Retina (tissue), 1 donor: ENCODE measurements at regions not wholly inside any gene's neighbourhood (a gene's known extent, or its start where the extent isn't known, plus 50 kb on each side); places are given as distances from the start of the nearest gene placed in this dataset.
"Not testable (repeated sequence)": the region's sequence is repeated elsewhere in the genome, so short reads cannot be mapped to it uniquely, and the experiment has no call there.

Experiments used
- DNase-seq: peaks from one replicate; pipeline ENCODE4 v3.0.0-alpha.2; 2016

DNA sequence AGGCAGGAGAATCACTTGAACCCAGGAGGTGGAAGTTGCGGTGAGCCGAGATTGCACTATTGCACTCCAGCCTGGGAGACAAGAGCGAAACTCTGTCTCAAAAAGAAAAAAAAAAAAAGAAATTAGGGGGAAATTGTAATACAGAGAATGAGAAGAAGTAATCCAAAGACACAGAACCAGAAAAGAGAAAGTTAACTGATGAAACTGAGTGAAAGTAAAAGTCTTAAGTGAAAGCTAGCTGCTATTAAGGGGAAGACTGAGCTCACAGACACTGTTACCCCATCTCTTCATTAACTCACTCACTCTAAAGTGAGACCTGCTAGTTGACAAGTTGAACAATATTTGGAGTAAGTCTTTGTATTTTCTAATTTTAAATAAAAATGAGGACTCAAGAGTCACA, 763.0 kb upstream of the PCDH10 start:
- no peak for DNase-seq

DNA sequence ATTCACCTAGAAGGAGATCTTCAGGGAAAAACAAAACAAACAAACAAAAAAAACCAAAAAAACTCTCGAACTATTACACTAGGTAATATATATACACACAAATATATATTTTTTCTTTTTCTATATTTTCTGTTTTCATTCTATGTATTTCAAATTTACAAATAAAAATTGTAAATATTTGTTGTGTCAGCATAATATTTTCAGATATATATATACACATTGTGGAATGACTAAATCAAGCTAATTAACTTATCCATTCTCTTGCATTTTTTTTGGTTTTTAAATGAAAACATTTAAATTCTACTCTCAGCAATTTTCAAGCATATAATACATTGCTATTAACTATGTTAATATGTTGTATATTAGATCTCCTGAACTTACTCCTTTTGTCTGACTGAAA, 762.0 kb upstream of the PCDH10 start:
- DNase-seq: no peak

DNA sequence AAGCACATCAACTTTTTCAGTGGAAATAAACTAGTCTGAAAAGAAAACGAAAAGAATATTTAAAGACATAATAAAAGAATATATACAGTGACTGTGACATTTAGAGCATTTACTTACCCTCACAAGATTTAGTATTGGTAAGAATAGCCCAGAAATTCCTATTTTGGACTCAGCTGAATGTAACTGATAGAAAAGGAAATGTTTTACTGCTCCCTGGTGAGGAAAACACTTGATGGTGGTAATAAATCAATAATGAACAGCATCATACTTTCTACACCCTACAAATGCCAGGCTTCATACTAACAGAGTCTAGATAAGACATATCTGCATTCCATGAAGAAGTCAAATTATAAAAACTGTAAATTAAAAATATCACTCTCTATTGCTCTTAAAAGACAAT, 753.5 kb upstream of the PCDH10 start:
- DNase-seq: no peak

DNA sequence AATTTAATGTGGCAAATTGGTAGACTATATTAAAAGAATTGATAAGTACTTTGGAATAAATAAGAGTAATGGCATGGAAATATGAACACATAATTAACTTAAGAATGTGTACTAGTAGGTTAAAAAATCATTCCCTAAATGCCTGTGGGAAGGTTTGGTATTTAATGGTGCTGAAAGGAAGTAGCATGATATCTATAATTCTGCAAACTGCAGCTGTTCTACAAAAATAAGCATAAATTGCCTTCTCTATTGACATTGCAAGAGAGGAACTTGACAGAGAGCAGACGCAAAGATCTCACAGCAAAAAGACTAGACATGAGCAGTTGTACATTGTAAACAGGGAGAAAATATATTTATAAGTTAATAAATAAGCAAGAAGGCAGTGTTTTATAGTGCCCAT, 752.5 kb upstream of the PCDH10 start:
- DNase-seq: no peak

DNA sequence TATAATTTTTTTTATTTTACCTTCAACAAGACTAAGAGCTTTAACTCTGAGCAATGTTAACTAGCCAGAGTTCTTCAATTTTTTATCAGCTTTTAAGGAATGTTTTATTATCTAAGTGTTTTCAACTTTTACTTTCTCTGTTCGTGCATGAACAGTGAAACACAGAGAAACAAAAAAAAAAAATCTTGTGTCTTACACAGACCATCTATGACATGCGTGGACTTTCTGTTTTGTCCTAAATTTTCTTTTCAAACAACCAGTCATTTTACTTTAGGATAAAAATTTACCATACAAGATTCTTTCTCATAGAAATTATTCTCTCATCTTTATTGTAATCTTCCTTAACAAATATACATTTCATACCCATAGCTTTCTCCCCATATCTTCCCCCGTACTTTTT, 731.9 kb upstream of the PCDH10 start:
- no peak for DNase-seq

DNA sequence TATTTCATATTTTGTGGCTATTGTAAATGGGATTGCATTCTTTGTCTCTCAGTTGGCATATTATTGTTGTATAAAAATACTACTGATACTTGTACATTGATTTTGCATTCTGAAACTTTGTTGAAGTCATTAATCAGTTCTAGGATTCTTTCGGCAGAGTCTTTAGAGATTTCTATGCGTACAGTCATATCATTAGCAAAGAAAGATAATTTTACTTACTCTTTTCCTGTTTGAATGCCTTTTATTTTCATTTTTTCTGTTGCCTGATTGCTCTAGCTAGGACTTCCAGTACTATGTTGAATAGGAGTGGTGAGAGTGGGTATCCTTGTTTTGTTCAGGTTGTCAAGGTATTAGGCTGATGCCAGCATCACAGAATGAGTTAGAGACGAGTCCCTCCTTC, 722.0 kb upstream of the PCDH10 start:
- DNase-seq: no peak

DNA sequence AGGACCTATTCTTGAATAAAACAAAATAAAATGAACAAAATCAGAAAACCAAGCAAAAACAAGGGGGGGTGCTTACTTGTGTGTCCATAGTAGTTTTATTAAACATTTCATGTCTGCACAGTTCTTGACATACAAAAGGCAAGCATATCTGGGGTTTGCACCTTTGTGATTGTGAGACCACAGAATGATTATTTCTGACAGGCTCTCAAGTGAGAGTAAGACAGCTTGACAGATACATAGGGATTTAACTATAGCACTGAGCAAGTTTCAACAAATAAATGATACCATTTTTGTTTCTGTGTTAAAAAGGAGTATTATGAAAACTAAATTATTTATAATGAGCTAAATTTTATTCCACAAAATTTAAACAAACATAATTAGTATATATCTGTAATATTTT, 712.0 kb upstream of the PCDH10 start:
- DNase-seq: no peak

DNA sequence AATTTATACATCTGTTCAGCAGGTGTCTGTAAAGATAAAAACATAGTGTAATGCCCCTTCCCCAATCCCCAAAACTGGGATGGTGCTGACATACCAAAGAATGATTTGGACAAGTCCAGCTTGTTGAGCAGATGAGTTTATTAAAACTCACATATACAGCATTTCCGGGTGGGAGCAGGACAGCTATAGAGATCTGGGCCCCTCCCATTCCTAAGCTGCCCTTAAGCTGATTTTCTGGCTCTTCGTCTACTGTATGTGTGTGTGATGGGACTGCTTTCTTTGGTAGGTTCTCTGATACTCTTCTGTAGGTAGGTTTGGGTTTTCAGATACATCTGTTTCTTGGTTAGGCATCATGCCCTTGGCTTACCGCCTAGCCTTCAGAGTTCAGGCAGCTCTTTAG, 703.7 kb upstream of the PCDH10 start:
- no peak for DNase-seq

DNA sequence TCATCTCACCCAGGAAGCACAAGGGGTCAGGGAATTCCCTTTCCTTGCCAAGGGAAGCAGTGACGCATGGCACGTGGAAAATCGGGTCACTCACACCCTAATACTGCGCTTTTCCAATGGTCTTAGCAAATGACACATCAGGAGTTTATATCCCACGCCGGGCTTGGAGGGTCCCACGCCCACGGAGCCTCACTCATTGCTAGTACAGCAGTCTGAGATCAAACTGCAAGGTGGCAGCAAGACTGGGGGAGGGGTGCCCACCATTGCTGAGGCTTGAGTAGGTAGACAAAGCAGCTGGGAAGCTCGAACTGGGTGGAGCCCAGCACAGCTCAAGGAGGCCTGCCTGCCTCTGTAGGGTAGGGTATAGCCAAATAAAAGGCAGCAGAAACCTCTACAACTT, 691.1 kb upstream of the PCDH10 start:
- DNase-seq: not testable (repeated sequence)

DNA sequence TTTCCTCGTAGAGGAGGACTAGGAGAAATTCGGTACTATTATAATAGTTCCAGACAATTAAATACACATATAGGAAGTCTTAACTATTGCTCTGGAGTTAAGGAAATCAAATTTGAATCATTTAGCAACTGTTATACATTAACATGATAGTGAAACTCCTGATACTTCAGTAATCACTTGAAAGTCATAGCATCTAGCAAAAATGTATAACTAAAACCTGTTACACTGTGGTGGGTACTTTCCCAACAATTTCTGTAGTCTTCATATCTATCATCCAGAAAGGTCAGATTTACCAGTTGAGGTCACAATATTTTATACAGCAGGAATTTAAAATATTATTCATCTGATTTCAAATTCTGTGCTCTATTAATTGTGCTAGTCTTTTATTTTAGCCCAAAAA, 669.6 kb upstream of the PCDH10 start:
- DNase-seq: no peak

DNA sequence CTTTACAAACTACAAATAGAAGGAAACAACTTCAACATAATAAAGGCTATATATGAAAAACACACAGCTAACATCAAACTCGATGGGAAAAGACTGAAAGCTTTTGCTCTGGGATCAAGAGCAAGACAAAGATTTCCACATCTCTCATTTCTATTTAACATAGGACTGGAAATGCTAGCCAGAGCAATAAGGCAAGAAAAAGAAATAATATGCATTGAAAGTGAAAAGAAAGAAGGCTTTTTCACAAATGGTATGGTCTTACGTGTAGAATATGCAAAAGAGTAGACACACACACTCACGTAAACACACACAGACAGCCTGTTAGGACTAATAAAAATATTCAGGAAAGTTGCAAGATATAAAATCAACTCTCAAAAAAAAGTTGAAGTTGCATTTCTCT, 660.5 kb upstream of the PCDH10 start:
- no peak for DNase-seq

DNA sequence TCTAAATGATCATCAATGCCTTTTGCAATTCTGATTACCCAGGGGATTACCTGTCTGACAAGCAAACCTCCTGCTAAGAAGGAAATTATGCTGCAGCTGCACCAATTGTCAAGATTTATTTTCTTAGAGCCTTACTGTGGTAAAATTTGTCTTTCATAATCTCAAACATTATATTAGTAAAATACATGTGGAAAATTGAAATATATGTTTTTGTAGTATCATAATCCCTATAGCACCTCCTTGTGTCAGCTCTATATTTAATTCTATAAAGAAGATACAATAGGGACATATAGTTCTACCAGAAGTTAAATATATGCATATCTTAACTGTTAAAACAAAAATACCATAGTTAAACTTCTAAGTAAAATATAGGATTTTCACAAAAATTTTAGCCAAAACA, 655.6 kb upstream of the PCDH10 start:
- DNase-seq: no peak

DNA sequence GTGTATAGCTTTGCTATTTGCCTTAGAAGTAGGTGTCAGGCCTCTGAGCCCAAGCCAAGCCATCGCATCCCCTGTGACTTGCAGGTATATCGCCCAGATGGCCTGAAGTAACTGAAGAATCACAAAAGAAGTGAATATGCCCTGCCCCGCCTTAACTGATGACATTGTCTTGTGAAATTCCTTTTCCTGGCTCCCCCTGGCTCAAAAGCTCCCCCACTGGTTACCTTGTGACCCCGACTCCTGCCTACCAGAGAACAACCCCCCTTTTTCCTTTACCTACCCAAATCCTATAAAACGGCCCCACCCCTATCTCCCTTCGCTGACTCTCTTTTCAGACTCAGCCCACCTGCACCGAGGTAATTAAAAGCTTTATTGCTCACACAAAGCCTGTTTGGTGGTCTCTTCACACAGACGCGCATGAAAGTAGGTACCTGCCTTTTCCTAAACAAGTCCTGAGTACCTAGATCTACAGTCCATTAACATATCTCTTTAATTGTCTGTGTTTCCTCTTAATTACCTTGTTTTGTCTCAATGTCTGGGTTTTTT, 653.8 kb upstream of the PCDH10 start:
- DNase-seq: not testable (repeated sequence)

DNA sequence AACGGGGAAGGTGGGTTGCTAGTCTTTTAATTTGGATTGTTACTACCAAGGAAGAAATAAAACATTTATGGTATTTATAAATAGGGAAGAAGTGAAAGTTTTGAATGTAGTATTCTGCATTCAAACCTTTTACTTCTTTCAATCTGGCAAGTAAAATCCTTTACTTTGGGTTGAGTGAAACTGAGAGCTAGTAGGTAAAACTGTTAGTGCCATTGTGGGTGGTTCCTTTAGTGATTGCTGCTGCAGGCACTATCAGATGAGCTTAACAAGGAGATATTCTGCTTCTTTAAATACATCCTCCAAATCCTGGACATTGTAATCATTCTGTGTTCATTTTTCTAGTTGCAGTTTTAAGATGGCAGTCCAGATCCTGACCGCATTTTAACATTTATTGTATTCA, 650.9 kb upstream of the PCDH10 start:
- DNase-seq: no peak

DNA sequence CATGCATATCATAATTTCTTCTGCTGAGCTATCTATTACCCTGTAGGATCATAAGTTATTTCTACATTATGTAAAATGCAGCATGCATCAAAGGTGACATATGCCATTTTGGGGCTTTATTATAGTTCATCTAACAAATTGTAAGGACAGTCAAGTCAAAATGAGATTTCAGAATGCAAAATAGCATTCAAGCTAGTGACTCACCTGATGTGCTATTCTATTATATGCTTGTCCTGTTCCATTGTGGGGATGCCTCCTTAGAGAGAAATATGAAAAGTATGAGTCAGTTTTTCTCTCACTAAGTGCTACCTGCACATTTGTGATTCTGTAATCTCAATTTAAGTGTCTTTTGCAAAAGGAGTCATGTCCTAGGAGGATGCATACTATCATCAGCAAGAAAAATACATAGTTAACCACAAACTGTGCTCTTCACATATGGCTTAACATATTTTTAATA, 647.0 kb upstream of the PCDH10 start:
- no peak for DNase-seq

DNA sequence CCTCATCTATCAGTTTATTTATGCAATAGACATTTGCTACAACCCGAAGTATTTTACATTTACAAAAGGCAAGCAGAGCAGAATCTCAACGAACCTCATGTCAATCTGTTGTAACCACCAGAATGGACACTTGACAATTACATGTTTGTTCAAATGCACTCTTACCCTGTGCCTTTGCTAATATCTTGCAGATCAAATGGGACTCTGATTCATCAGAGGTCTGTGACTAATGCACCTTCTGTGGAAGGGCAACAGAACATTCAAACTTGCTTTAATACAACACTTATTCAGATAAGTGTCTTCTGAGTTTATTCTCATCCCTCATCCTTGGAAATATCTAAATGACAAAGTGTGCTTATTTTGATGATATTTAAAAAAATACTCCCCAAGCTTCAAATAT, 644.7 kb upstream of the PCDH10 start:
- no peak for DNase-seq

DNA sequence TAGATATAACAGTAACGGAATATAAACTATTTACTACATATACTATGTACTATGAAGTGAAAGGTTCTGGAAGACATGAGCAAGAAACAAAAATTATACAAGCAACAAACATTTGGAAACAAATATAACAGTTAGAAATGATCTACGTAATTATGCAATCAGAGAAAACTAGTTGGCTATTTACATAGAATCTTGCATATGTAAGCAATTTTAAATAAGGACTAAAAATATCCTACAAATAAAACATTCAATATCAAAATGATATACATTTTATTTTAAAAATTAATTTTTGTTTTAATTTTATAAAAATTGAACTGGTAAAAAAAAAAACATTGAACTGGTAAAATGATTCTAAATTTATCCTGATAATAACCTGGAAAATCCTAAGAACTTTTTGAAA, 642.5 kb upstream of the PCDH10 start:
- no peak for DNase-seq

DNA sequence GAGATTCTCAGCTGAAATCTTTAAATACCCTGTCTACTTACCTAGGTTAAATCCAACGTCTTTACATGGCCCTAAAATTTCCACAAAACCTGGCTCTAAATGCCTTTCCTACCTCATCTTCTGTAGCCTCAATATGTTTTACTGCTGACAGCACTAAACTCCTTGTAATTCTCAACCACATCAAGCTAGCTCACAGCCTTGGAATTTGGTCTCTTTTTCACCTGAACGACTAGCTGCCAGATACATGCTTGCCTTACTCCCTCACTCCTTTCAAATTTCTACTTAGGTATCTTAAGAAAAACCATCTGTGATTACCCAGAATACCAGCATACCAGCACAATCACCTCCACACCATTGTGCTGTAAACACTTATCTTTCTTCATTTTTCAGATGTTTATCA, 635.6 kb upstream of the PCDH10 start:
- DNase-seq: no peak

DNA sequence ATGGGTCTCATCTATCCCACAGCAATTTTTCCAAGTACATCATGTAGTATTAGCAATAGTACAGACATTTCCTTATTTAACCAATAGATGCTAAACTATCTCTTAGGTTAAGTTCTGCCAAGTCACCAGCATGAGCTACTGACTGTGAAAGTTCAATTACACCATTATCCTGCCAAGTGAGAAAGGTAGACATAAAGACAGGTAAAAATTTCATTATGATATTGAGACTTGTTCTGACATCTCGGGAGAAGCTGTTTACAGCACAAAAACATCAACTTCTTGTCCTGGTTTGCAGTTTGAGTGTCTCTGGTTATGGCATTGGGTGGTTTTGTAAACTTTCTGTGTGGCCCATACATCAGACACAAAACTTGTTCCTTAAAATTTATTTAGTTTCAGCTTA, 622.4 kb upstream of the PCDH10 start:
- DNase-seq: no peak

DNA sequence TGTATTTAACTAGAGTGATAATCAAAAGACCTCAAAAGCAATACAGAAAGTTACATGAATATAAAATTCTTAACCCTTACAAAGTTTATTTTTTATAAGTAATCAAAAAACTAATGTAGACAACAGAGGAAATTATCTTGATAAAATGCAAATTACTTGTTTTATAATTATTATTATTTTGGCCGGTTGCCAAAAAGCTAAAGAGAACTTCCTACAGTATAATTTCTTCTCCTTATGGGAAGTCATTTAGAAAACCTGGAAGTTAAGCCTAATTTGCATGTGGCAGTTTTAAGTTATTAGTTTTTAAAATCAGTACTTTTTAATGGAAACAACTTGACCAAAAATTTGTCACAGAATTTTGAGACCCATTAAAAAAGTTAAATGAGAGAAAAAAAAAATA, 621.3 kb upstream of the PCDH10 start:
- DNase-seq: no peak

DNA sequence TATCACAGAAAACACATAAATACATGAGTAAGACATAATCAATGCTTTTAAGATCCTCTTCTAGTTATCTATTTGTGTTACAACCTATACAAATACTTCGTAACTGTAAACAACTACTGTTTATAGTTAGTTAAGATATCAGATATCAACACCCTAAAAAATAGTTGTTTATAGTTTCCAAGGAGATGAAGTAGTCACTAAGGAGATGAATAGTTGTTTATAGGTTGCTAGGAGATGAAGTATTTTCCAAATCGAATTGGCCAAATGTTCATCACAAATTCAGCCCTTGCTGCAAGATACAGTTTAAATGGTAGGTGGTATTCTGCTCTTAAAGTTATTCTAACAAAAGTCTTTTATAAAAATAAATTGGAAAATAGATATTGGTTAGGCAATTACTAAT, 618.2 kb upstream of the PCDH10 start:
- no peak for DNase-seq

DNA sequence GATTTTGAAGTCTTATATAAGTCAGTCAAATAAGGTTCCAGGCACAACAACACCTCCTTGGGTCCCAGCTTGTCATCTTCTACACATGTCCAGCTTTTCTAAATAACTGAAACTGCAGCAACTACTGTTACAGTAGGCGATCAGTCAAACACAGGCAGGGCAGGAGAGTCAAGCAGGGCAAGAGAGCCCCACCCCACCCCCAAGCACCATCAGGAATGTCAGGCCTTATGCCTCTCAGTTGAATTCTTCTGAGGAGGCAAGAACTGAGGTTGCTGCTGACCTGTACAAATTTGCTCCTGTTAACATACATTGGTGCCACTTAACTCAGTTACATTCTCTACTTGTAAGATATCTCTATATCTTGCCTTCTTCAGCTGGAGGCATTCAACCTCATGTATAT, 608.8 kb upstream of the PCDH10 start:
- DNase-seq: no peak

DNA sequence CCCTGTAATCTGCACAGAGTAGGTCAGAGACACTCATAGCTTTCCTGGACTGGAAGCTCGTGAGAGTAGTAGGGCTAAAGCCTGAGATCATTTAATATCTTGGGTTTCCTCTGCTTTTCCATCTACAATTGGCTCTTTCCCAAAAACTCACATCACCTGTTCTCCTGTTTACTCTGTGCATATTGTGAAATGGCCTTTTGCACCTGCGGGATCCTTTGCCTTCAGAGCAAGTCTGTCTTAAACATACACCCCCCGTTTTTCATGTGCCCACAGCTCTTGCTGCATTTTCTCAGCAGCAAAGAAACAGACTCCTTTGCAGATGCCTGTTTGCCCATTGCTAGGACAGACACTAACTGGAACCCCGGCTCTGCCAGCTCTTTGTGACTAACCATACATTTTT, 608.3 kb upstream of the PCDH10 start:
- DNase-seq: no peak

DNA sequence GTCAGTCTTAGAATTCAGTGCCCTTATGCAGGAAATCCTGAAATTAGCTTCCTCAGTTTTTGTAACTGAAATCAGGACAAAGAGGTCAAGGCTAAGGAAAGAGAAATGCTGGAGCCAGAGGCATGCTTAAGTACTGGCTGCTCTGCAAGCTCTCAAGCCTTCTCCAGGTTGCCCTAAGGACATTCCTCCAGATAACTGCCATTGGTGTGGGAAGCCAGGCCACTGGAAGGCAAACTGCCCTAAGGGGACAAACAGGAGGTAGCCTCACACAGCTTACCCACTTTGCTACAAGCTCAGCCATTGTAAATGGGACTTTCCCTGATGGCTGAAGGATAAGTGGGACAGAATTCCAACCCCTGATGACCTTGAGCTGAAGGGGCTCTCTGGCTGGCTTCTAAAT, 606.9 kb upstream of the PCDH10 start:
- DNase-seq: no peak

DNA sequence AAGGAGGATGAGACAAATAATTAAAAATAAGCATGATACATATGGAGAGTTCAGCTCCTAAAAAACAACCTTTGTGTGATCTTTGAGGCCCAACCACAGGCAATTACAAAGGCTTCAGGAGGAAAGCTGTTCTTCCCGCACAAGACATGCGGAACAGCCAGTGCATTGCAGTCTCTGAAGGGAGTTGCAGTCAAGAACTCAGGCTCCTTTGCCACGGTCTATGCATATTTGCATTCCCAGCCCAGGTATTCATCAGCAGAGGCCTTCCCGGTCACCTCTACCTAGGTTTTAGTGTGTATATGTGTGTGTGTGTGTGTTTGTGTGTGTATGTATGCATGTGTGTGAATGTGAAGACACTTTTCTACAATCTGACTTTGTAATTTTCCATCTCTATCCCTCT, 600.6 kb upstream of the PCDH10 start:
- DNase-seq: no peak

DNA sequence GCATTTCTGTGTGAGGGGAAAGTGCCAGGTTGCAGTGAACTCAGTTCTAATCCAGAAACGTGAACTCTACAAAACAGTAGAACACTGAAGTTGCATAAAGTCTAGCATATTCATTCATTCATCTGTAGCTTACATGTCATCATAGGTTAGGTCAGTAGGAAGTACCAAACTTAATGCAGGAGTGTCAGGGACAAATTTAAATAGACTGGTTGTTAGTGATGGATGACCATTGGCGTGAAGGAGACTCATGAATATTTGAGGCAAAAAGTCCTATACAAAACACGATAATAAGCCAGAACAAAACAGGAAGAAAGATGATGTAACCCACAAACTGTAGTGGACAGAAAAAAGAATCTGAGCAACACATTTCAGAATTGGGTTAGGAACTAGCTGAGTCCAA, 592.8 kb upstream of the PCDH10 start:
- no peak for DNase-seq
